Omental fat pad (tissue), 3 donors: ENCODE measurements at regions not wholly inside any gene's neighbourhood (a gene's known extent, or its start where the extent isn't known, plus 50 kb on each side); places are given as distances from the start of the nearest gene placed in this dataset.
A peak's percentile ranks its signal among the peaks of the same experiment; 100 is the strongest.

Experiments
- ATAC-seq: fragments of 150-250 bp; one replicate; pipeline ENCODE4 v1.9.1; 2016; ENCODE audit warnings: mild to moderate bottlenecking, moderate library complexity; ENCODE audit not compliant: low FRiP score
- DNase-seq: peaks from one replicate; pipeline ENCODE4 v3.0.0-alpha.2; 2019; ENCODE audit warnings: low spot score
- CTCF ChIP-seq, 3 donors: fragments of 450-650 bp; IDR thresholded peaks; one replicate each; pipeline ENCODE4 v1.5.1; 2016 to 2017; ENCODE audit warnings: antibody characterized with exemption in 3 of 3, mild to moderate bottlenecking in 3 of 3, moderate library complexity in 2 of 3

- ATAC-seq (no peak), DNase-seq (no peak)
These were observed 258.7 kb upstream of the ADGRL4 start for GRCh38 chr1:79264975-79265818.

GRCh38 chr1:79264285-79264684, 257.8 kb upstream of the ADGRL4 start:
- TF ChIP-seq CTCF (IDR thresholded peaks at IDR 0.05), result no peak
- no peak for ATAC-seq
- DNase-seq, result no peak

More at GRCh38 chr1:79264975-79265818, 258.7 kb upstream of the ADGRL4 start:
- TF ChIP-seq CTCF (IDR thresholded peaks at IDR 0.05), result no peak

- ATAC-seq (no peak), DNase-seq (no peak)
- no peak for TF ChIP-seq CTCF (IDR thresholded peaks at IDR 0.05)
These were observed 256.3 kb upstream of the ADGRL4 start for GRCh38 chr1:79262745-79263258.

- TF ChIP-seq CTCF (IDR thresholded peaks at IDR 0.05), result no peak
- ATAC-seq (peak; percentile 59), DNase-seq (no peak)
These were observed 253.1 kb upstream of the ADGRL4 start for GRCh38 chr1:79259390-79260336.

- TF ChIP-seq CTCF (IDR thresholded peaks at IDR 0.05), result no peak
- ATAC-seq (no peak), DNase-seq (no peak)
These were observed 248.9 kb upstream of the ADGRL4 start for GRCh38 chr1:79255421-79255820.

GRCh38 chr1:79252598-79252997, 246.1 kb upstream of the ADGRL4 start:
- TF ChIP-seq CTCF (IDR thresholded peaks at IDR 0.05), result no peak
- ATAC-seq (no peak), DNase-seq (no peak)
